ENCODE measurements at regions not wholly inside any gene's neighbourhood (a gene's known extent, or its start where the extent isn't known, plus 50 kb on each side); places are given as distances from the start of the nearest gene placed in this dataset.

- Mint-ChIP-seq H3K9me3 (no peaks in the 10 kb centered on the region), H3K4me3 (no peak overlapping the region), H3K4me1 (peaks cover 6% of the 10 kb centered on the region), H3K36me3 (ENCODE audit: low read depth) (no peaks in the 10 kb centered on the region), H3K27me3 (ENCODE audit: low read depth, poor library complexity) (peaks cover 6% of the 10 kb centered on the region), H3K27ac (no peak overlapping the region)
- TF ChIP-seq CTCF (IDR thresholded peaks at IDR 0.05) = no peak
- DNase-seq = no peak
Observed at GRCh38 chr6:23455754-23456153, 670.3 kb upstream of the NRSN1 start.

DNA sequence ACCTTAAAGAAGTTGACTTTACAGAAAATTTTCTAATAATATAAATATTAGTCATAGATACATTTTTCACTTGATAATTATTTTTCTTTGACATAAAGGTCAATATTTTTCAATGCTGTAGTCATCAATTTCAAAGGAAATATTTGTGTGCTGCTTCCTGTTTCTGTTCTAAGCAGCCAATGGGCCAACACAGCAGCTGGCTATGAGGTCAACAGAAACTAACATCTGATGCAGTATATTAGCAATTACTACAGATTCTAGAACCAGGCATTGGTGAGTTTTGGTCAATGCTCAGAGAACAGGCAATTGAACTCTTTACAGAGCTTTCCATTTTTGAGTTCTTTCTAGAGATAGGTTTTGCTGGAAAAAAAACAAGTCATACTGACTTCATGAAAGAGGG is 669.6 kb upstream of the NRSN1 start:
- peaks cover 6% of the 10 kb centered on the region for H3K4me1 Mint-ChIP-seq
- H3K36me3 Mint-ChIP-seq (ENCODE audit: low read depth) = no peaks in the 10 kb centered on the region
- TF ChIP-seq CTCF (IDR thresholded peaks at IDR 0.05) = no peak
- no peak for DNase-seq
- peaks cover 6% of the 10 kb centered on the region for H3K27me3 Mint-ChIP-seq (ENCODE audit: low read depth, poor library complexity)
- no peak overlapping the region for H3K4me3 Mint-ChIP-seq
- peaks cover 3% of the 10 kb centered on the region for H3K9me3 Mint-ChIP-seq
- H3K27ac Mint-ChIP-seq = no peak overlapping the region

- Mint-ChIP-seq H3K9me3 (peaks cover 3% of the 10 kb centered on the region), H3K27ac (no peak overlapping the region), H3K27me3 (ENCODE audit: low read depth, poor library complexity) (peaks cover 4% of the 10 kb centered on the region), H3K36me3 (ENCODE audit: low read depth) (no peaks in the 10 kb centered on the region), H3K4me3 (no peak overlapping the region), H3K4me1 (peaks cover 6% of the 10 kb centered on the region)
- TF ChIP-seq CTCF (IDR thresholded peaks at IDR 0.05) = no peak
- no peak for DNase-seq
Observed at GRCh38 chr6:23457321-23457720, 668.7 kb upstream of the NRSN1 start.

GRCh38 chr6:23465912-23466311 is 660.1 kb upstream of the NRSN1 start:
- TF ChIP-seq CTCF (IDR thresholded peaks at IDR 0.05) = no peak
- no peak for DNase-seq
- no peak overlapping the region for H3K4me3 Mint-ChIP-seq
- H3K36me3 Mint-ChIP-seq (ENCODE audit: low read depth) = no peaks in the 10 kb centered on the region
- no peak overlapping the region for H3K27ac Mint-ChIP-seq
- H3K4me1 Mint-ChIP-seq = no peaks in the 10 kb centered on the region
- peaks cover 3% of the 10 kb centered on the region for H3K9me3 Mint-ChIP-seq
- no peaks in the 10 kb centered on the region for H3K27me3 Mint-ChIP-seq (ENCODE audit: low read depth, poor library complexity)

DNA sequence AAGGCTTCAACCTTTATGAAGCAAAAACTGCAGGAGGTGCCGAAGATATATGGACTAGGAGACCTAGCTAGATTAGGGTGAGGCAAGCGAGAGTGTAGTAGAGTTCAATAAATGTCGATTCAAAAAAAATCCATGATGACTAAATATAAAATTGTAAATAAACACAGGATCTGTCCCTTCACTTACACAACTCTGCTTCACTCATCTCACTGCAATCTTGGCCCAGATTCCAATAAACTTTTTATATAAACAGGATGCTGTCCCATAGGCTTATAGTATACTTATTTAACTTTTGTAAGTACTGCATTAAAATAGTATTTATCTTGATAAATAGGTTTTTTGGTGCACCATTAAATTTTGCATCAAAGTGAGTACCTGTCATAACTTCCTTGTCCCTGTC is 648.4 kb upstream of the NRSN1 start:
- H3K27ac Mint-ChIP-seq = no peak overlapping the region
- H3K36me3 Mint-ChIP-seq (ENCODE audit: low read depth) = no peaks in the 10 kb centered on the region
- TF ChIP-seq CTCF (IDR thresholded peaks at IDR 0.05) = no peak
- no peaks in the 10 kb centered on the region for H3K4me1 Mint-ChIP-seq
- no peak overlapping the region for H3K4me3 Mint-ChIP-seq
- no peak for DNase-seq
- peaks cover 19% of the 10 kb centered on the region for H3K9me3 Mint-ChIP-seq
- H3K27me3 Mint-ChIP-seq (ENCODE audit: low read depth, poor library complexity) = peaks cover 3% of the 10 kb centered on the region

GRCh38 chr6:23478312-23478711 is 647.7 kb upstream of the NRSN1 start:
- peaks cover 5% of the 10 kb centered on the region for H3K36me3 Mint-ChIP-seq (ENCODE audit: low read depth)
- H3K27ac Mint-ChIP-seq = no peak overlapping the region
- DNase-seq = no peak
- H3K27me3 Mint-ChIP-seq (ENCODE audit: low read depth, poor library complexity) = peaks cover 3% of the 10 kb centered on the region
- no peak for TF ChIP-seq CTCF (IDR thresholded peaks at IDR 0.05)
- no peaks in the 10 kb centered on the region for H3K4me1 Mint-ChIP-seq
- no peak overlapping the region for H3K4me3 Mint-ChIP-seq
- H3K9me3 Mint-ChIP-seq = peaks cover 24% of the 10 kb centered on the region

Measured in nephron progenitor cell (in vitro differentiated cells).